K562 (cell line): ENCODE measurements at regions not wholly inside any gene's neighbourhood (a gene's known extent, or its start where the extent isn't known, plus 50 kb on each side); places are given as distances from the start of the nearest gene placed in this dataset.

Experiments
- BRD9 ChIP-seq: fragments of 450-650 bp; IDR thresholded peaks from 2 replicates; pipeline ENCODE4 v1.6.1; 2018; ENCODE audit warnings: low read depth; ENCODE audit not compliant: partially characterized antibody
- EGR1 ChIP-seq: fragments of 450-650 bp; conservative IDR thresholded peaks from 2 replicates; pipeline ENCODE4 v1.6.1; 2017; ENCODE audit warnings: mild to moderate bottlenecking
- FUS ChIP-seq: fragments of 200-400 bp; formaldehyde crosslinking; optimal IDR thresholded peaks from 2 replicates; pipeline ENCODE3; 2017; ENCODE audit warnings: low read depth, low read length
- JUN ChIP-seq, 2 experiments: sonication (generic) in 1 of 2; formaldehyde crosslinking in 1 of 2; IDR thresholded peaks; 2 replicates each; pipeline versions ENCODE4 v1.6.1 to v1.8.0; 2012 to 2022; ENCODE audit warnings: borderline replicate concordance in 2 of 2, mild to moderate bottlenecking in 2 of 2, improper control_type of control experiment in 1 of 2, low read depth in 1 of 2, low read length in 1 of 2, missing genetic modification reagents in 1 of 2
- KAT2B ChIP-seq: IDR thresholded peaks from one replicate; pipeline ENCODE4 v1.6.1; 2012; ENCODE audit warnings: low read depth, mild to moderate bottlenecking, control low read depth, inconsistent platforms, low read length, moderate library complexity
- KLF16 ChIP-seq: IDR thresholded peaks from 2 replicates; pipeline ENCODE4 v1.6.1; 2016; ENCODE audit warnings: antibody characterized with exemption
- MEIS2 ChIP-seq: fragments of 450-650 bp; IDR thresholded peaks from 2 replicates; pipeline ENCODE4 v1.6.1; 2014; ENCODE audit warnings: mild to moderate bottlenecking; ENCODE audit not compliant: partially characterized antibody
- PHF20 ChIP-seq: fragments of 450-650 bp; IDR thresholded peaks from 2 replicates; pipeline ENCODE4 v1.6.1; 2018; ENCODE audit not compliant: partially characterized antibody
- RFX1 ChIP-seq: fragments of 450-650 bp; IDR thresholded peaks from 2 replicates; pipeline ENCODE4 v1.6.1; 2016; ENCODE audit warnings: mild to moderate bottlenecking, moderate library complexity
- SAFB2 ChIP-seq: fragments of 200-400 bp; formaldehyde crosslinking; IDR thresholded peaks from 2 replicates; pipeline ENCODE4 v1.6.1; 2018; ENCODE audit warnings: borderline replicate concordance, low read length, low read depth, moderate library complexity; ENCODE audit not compliant: severe bottlenecking
- SNAPC5 ChIP-seq: fragments of 250-450 bp; sonication (Bioruptor Pico); IDR thresholded peaks from 2 replicates; pipeline ENCODE4 v1.8.0; 2021; ENCODE audit warnings: moderate library complexity, mild to moderate bottlenecking, inconsistent platforms
- ZFX ChIP-seq: sonication (generic); formaldehyde crosslinking; IDR thresholded peaks from 2 replicates; pipeline ENCODE4 v1.8.0; 2022; ENCODE audit warnings: mild to moderate bottlenecking, missing genetic modification reagents, moderate library complexity
- ZNF311 ChIP-seq: fragments of 250-450 bp; sonication (Bioruptor Pico); IDR thresholded peaks from 2 replicates; pipeline ENCODE4 v1.4.0; 2020; ENCODE audit warnings: mild to moderate bottlenecking, moderate library complexity
- ZNF347 ChIP-seq: fragments of 450-650 bp; formaldehyde crosslinking; IDR thresholded peaks from 2 replicates; pipeline ENCODE4 v1.4.0; 2020; ENCODE audit warnings: low read depth, mild to moderate bottlenecking, moderate library complexity
- ZNF407 ChIP-seq: fragments of 450-650 bp; IDR thresholded peaks from 2 replicates; pipeline ENCODE4 v1.6.1; 2016; ENCODE audit warnings: low read depth
- TF ChIP-seq, protein P1 (sequence below): sonication (generic); formaldehyde crosslinking; IDR thresholded peaks from 2 replicates; pipeline ENCODE4 v1.8.1; 2022; ENCODE audit warnings: missing genetic modification reagents

GRCh38 chr3:32056559-32057290, 49.7 kb upstream of the GPD1L start (continued):
- TF ChIP-seq ZNF407 (no peak), RFX1 (0 out of 2 replicates have a peak, but pooled peaks have one; percentile 17), ZNF311 (CRISPR knock-in tag) (peak; percentile 74; the same call in 1 of the 2 replicates), KLF16 (no peak), MEIS2 (no peak), EGR1 (no peak), ZFX (CRISPR knock-in tag) (no peak), ZNF347 (CRISPR knock-in tag) (no peak), KAT2B (no peak), SAFB2 (no peak), JUN (IDR thresholded peaks at IDR 0.05; ENCODE audit: borderline replicate concordance, low read depth, low read length) (no peak), JUN (CRISPR knock-in tag; IDR thresholded peaks at IDR 0.05; ENCODE audit: borderline replicate concordance) (no peak), BRD9 (no peak), PHF20 (no peak), FUS (no peak), SNAPC5 (no peak)
- TF ChIP-seq, protein P1, sequence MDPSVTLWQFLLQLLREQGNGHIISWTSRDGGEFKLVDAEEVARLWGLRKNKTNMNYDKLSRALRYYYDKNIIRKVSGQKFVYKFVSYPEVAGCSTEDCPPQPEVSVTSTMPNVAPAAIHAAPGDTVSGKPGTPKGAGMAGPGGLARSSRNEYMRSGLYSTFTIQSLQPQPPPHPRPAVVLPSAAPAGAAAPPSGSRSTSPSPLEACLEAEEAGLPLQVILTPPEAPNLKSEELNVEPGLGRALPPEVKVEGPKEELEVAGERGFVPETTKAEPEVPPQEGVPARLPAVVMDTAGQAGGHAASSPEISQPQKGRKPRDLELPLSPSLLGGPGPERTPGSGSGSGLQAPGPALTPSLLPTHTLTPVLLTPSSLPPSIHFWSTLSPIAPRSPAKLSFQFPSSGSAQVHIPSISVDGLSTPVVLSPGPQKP = no peak
